GM12878 (cell line): ENCODE measurements at regions not wholly inside any gene's neighbourhood (a gene's known extent, or its start where the extent isn't known, plus 50 kb on each side); places are given as distances from the start of the nearest gene placed in this dataset.

Source experiments
- CTCF ChIP-seq, 3 experiments: IDR thresholded peaks in 2 of 3; conservative IDR thresholded peaks in 1 of 3; 2 replicates each; pipeline ENCODE4 v1.5.1; 2011; ENCODE audit warnings: low read depth in 3 of 3, low read length in 3 of 3, mild to moderate bottlenecking in 3 of 3, control low read depth in 2 of 3, moderate library complexity in 2 of 3, inconsistent platforms in 1 of 3, mixed read lengths in 1 of 3; ENCODE audit not compliant: control insufficient read depth in 2 of 3, insufficient read depth in 1 of 3; ENCODE audit errors: extremely low read depth in 1 of 3
- FOS ChIP-seq: IDR thresholded peaks from 3 replicates; pipeline ENCODE4 v1.6.1; 2011; ENCODE audit warnings: borderline replicate concordance; ENCODE audit not compliant: insufficient read length; ENCODE audit errors: extremely low read depth
- RB1 ChIP-seq: fragments of 450-650 bp; formaldehyde crosslinking; IDR thresholded peaks from 2 replicates; pipeline ENCODE4 v1.6.1; 2017; ENCODE audit warnings: mild to moderate bottlenecking, borderline replicate concordance
- SP1 ChIP-seq: IDR thresholded peaks from one replicate; pipeline ENCODE4 v1.6.1; 2011; ENCODE audit warnings: low read depth, low read length
- TAF1 ChIP-seq: IDR thresholded peaks from 2 replicates; pipeline ENCODE4 v1.6.1; 2011; ENCODE audit warnings: mild to moderate bottlenecking, low read depth, low read length, borderline replicate concordance
- ZNF274 ChIP-seq: IDR thresholded peaks from one replicate; pipeline ENCODE4 v1.8.0; 2011; ENCODE audit not compliant: insufficient read length, insufficient read depth

DNA sequence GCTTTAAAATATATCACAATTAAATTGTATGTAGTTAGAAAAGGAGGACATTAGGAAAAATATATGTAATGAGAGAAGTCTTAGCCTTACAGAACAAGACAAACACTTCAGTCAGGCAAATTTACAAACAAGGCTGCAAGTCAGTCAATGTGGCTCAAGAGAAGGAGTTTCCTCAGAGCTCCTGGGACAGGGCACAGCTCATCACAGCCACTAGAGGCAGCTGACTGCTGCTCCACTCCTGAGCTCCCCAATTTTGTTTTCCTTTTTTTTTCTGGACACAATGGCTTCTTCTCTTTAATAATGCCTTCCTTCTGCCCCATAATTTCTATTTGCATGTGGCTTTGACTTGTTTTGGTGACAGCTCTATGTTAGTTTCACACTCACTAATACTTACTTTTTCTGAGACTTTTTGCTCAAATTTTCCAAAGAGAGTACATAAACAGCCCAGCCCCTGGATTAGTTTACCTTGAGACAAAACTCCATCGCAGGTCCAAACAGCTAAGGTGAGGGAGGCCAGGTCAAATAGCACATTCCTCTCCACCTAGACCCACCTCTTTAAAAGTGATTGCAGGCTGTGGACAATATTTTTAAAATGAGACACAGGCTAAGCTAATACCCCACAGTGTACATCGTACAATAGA lies 850.4 kb upstream of the FRG1 start:
- TF ChIP-seq TAF1 = no peak
- TF ChIP-seq CTCF (IDR thresholded peaks at IDR 0.05 in 2 of 3, conservative IDR thresholded peaks at IDR 0.05 in 1 of 3; ENCODE audit: control insufficient read depth in 2 of 3, extremely low read depth in 1 of 3, insufficient read depth in 1 of 3, low read depth in 3 of 3, low read length in 3 of 3) = no peak
- no peak for TF ChIP-seq SP1
- no peak for TF ChIP-seq RB1
- no peak for TF ChIP-seq FOS
- TF ChIP-seq ZNF274 = no peak
